Glutamatergic neuron (in vitro differentiated cells): ENCODE measurements at regions not wholly inside any gene's neighbourhood (a gene's known extent, or its start where the extent isn't known, plus 50 kb on each side); places are given as distances from the start of the nearest gene placed in this dataset.

Source experiments
- DNase-seq: peaks from one replicate; pipeline ENCODE4 v3.0.0; 2022
- H3K27ac Mint-ChIP-seq: one replicate; pipeline ENCODE4 v1.8.0; 2020; ENCODE audit warnings: mild to moderate bottlenecking, mixed read lengths, inconsistent platforms; ENCODE audit not compliant: unreplicated experiment
- H3K27me3 Mint-ChIP-seq: one replicate; pipeline ENCODE4 v1.8.0; 2020; ENCODE audit warnings: mild to moderate bottlenecking, moderate library complexity, mixed read lengths, inconsistent platforms; ENCODE audit not compliant: unreplicated experiment
- H3K36me3 Mint-ChIP-seq: one replicate; pipeline ENCODE4 v1.8.0; 2020; ENCODE audit warnings: mild to moderate bottlenecking, mixed read lengths, inconsistent platforms; ENCODE audit not compliant: unreplicated experiment
- H3K4me1 Mint-ChIP-seq: one replicate; pipeline ENCODE4 v1.8.0; 2020; ENCODE audit warnings: mild to moderate bottlenecking, low read depth, mixed read lengths, inconsistent platforms; ENCODE audit not compliant: unreplicated experiment
- H3K4me3 Mint-ChIP-seq: one replicate; pipeline ENCODE4 v1.8.0; 2020; ENCODE audit warnings: mild to moderate bottlenecking, mixed read lengths, inconsistent platforms; ENCODE audit not compliant: unreplicated experiment
- H3K9me3 Mint-ChIP-seq: one replicate; pipeline ENCODE4 v1.8.0; 2020; ENCODE audit warnings: mild to moderate bottlenecking, moderate library complexity, mixed read lengths, inconsistent platforms; ENCODE audit not compliant: unreplicated experiment
- TF ChIP-seq, protein P1 (sequence below): fragments of 200-600 bp; sonication (generic); IDR thresholded peaks from one replicate; pipeline ENCODE4 v1.5.0; 2021; ENCODE audit not compliant: partially characterized antibody, unreplicated experiment

DNA sequence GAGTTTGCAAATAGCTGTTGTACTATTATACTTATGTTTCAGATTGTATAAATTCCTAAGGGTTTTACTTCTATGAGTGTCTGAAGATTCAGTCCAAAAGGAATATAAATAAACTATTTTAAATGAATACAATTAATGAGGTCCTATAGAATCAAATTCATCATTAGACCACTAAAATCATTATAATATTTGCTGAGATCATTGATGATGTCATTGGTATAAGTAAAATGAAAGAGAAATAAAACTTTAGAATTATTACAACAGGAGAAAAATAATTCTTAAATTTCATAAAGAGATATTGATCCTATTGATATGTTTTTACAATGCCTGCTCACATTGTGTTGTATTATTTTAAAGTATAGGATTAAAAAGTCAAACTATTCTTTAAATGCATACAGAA, 544.0 kb upstream of the ZWINT start:
- H3K9me3 Mint-ChIP-seq: no peaks in the 10 kb centered on the region
- DNase-seq: no peak
- H3K4me1 Mint-ChIP-seq: no peaks in the 10 kb centered on the region
- H3K27ac Mint-ChIP-seq: no peak overlapping the region
- no peaks in the 10 kb centered on the region for H3K36me3 Mint-ChIP-seq
- TF ChIP-seq, protein P1, sequence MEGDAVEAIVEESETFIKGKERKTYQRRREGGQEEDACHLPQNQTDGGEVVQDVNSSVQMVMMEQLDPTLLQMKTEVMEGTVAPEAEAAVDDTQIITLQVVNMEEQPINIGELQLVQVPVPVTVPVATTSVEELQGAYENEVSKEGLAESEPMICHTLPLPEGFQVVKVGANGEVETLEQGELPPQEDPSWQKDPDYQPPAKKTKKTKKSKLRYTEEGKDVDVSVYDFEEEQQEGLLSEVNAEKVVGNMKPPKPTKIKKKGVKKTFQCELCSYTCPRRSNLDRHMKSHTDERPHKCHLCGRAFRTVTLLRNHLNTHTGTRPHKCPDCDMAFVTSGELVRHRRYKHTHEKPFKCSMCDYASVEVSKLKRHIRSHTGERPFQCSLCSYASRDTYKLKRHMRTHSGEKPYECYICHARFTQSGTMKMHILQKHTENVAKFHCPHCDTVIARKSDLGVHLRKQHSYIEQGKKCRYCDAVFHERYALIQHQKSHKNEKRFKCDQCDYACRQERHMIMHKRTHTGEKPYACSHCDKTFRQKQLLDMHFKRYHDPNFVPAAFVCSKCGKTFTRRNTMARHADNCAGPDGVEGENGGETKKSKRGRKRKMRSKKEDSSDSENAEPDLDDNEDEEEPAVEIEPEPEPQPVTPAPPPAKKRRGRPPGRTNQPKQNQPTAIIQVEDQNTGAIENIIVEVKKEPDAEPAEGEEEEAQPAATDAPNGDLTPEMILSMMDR: no peak
- no peak overlapping the region for H3K4me3 Mint-ChIP-seq
- H3K27me3 Mint-ChIP-seq: no peaks in the 10 kb centered on the region

DNA sequence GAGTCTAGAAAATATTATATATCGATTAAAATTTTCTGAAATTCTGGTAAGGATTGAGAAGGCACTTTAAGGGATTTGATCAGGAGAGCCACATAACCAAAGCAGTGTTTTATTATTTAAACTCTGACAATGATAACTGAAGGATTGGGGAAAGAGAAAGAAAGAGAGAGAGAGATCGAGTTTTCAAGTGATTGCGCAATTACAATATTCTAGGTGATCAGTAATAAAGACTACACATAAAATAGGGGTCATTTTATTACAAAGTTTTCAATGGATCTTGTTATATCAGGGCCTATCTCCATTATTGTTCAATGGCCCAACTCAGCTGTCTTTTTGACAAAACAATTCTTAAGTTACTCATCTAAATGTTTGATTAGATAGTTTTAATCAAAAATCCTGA, 541.5 kb upstream of the ZWINT start:
- H3K4me1 Mint-ChIP-seq: no peaks in the 10 kb centered on the region
- no peaks in the 10 kb centered on the region for H3K9me3 Mint-ChIP-seq
- no peaks in the 10 kb centered on the region for H3K36me3 Mint-ChIP-seq
- H3K27ac Mint-ChIP-seq: no peak overlapping the region
- no peak for DNase-seq
- no peaks in the 10 kb centered on the region for H3K27me3 Mint-ChIP-seq
- TF ChIP-seq, protein P1: no peak
- no peak overlapping the region for H3K4me3 Mint-ChIP-seq

DNA sequence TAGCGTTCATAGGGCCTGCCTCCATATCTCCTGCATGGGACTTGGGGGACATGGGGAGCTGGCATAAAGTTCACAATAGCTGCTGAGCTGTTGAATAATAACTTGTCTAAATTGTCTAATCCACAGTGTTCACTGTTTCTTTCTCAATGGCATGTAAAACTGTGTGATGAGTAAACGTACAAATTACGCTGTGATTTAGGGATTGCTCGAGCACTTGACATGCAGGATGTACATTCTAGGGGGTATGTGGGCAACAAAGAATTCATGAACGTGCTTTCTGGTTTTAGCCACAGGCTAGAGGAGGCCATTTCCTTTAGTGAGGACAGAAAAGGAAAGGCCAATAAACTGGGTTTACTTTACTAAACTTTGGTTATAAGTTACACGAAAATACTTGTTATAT, 534.2 kb upstream of the ZWINT start:
- TF ChIP-seq, protein P1: no peak
- no peak for DNase-seq
- Mint-ChIP-seq H3K4me1 (no peaks in the 10 kb centered on the region), H3K27me3 (no peaks in the 10 kb centered on the region), H3K27ac (no peak overlapping the region), H3K36me3 (no peaks in the 10 kb centered on the region), H3K9me3 (no peaks in the 10 kb centered on the region), H3K4me3 (no peak overlapping the region)

DNA sequence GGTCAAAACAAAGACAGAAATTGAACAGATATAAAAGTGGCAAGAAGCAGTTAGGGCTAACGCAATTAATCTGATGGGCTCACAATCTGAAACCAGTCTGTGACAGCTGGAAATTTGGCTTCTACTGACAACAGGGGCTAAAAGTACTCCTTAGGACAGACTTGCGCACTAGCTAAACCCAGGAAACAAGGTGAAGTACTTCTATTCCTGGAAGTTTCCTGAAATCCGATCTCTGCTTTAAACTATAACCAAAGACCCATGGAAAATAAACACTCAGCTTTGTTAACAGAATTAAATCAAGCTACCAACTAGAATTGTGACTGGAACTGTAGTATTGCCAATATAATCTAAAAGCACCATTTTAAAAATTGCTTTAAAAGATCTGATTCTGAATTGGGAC, 520.2 kb upstream of the ZWINT start:
- Mint-ChIP-seq H3K27me3 (no peaks in the 10 kb centered on the region), H3K4me3 (no peak overlapping the region), H3K27ac (no peak overlapping the region), H3K4me1 (no peaks in the 10 kb centered on the region), H3K9me3 (no peaks in the 10 kb centered on the region), H3K36me3 (no peaks in the 10 kb centered on the region)
- TF ChIP-seq, protein P1: no peak
- DNase-seq: no peak

DNA sequence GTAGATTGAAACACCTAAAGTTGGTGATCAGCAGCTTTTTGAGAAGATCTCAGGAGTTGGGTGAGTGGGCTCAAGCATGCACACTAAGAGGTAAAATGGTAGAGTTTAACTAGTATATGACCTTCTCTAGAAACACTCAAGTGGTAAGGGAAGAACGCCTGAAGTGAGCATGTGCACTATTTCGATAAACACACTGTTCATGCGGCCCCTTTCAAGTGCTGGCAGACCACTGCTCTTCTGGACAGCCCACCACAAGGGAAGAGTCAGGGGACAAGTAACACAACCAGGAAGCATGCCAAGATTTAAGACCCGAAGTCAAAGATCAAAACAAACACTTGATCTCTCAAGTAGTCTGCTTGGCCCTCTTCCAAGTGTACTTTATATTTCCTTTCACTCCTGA, 519.5 kb upstream of the ZWINT start:
- no peak for DNase-seq
- H3K4me1 Mint-ChIP-seq: no peaks in the 10 kb centered on the region
- H3K27me3 Mint-ChIP-seq: no peaks in the 10 kb centered on the region
- H3K4me3 Mint-ChIP-seq: no peak overlapping the region
- H3K27ac Mint-ChIP-seq: no peak overlapping the region
- TF ChIP-seq, protein P1: no peak
- H3K36me3 Mint-ChIP-seq: no peaks in the 10 kb centered on the region
- H3K9me3 Mint-ChIP-seq: no peaks in the 10 kb centered on the region
